ENCODE measurements at regions not wholly inside any gene's neighbourhood (a gene's known extent, or its start where the extent isn't known, plus 50 kb on each side); places are given as distances from the start of the nearest gene placed in this dataset.

GRCh38 chr7:16178092-16178491, 243.2 kb downstream of the CRPPA start:
- TF ChIP-seq EZH2phosphoT487 (IDR thresholded peaks at IDR 0.05; ENCODE audit: low read length) = no peak
- no peak for TF ChIP-seq CTCF (IDR thresholded peaks at IDR 0.05; ENCODE audit: low read length)

All from MM.1S (cell line).